ENCODE measurements at regions not wholly inside any gene's neighbourhood (a gene's known extent, or its start where the extent isn't known, plus 50 kb on each side); places are given as distances from the start of the nearest gene placed in this dataset.

DNA sequence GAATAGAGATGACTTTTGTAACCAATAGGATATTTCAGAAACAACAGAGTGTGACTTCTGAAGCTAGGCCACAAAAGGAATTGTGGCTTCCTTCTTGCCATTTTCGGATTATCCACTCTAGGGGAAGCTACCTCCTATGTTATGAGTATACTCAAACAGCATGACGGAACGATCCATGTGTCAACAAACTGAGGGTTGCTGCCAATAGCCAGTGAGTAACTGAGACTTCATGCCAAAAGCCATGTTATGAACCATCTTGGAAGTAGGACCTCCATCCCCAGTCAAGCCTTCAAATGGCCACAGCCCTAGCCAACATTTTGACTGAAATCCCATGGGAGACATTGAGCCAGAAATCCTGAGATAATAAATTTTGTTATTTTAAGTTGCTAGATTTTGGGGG, 69.0 kb upstream of the IL6 start:
- DNase-seq (ENCODE audit: low read depth in 1 of 2, low spot score in 1 of 2), result no peak

DNA sequence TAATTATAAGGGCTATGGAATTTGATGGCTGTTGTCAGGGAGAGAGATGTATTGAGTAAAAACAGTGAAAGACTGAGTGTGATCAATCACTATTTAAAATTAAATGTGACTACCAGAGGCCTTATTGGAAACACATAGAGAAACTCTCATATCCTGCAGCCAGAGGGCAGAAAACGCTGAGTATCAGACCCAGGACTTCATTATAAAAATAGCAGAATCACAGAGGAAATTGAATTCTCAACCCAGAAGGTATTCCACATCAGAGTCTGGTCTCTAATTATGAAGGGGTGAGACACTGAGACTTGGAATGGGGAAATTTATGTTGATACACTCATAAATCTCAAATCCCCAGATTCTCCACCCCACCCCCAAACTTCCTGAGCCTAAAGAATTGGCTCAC, 69.5 kb upstream of the IL6 start:
- DNase-seq (ENCODE audit: low read depth in 1 of 2, low spot score in 1 of 2), result no peak

- DNase-seq (ENCODE audit: low read depth in 1 of 2, low spot score in 1 of 2), result no peak
These were observed 71.2 kb upstream of the IL6 start for GRCh38 chr7:22655781-22656180.

- DNase-seq (ENCODE audit: low read depth in 1 of 2, low spot score in 1 of 2), result no peak
These were observed 72.2 kb upstream of the IL6 start for GRCh38 chr7:22654831-22655230.

DNA sequence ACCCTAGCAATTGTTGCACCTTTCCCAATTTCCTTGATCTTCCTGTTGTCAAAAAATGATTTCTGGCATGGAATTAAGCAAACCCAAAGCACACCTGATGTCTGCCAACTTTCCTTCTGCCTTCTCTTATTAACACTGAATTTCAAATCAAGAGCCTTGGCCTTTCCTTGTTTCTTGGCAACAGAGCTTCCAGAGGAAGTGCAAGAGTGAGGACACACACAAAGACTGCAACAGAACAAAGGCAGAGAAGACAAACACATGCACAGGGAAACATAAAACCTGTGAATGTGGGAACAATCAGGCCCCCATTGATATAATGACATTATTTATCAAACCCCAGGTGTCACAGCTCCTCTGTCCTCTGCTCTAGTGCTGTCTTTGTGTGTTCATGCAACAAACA, 73.0 kb upstream of the IL6 start:
- no peak for DNase-seq (ENCODE audit: low read depth in 1 of 2, low spot score in 1 of 2)

GRCh38 chr7:22651534-22652243, 75.3 kb upstream of the IL6 start:
- no peak for DNase-seq (ENCODE audit: low read depth in 1 of 2, low spot score in 1 of 2)

DNA sequence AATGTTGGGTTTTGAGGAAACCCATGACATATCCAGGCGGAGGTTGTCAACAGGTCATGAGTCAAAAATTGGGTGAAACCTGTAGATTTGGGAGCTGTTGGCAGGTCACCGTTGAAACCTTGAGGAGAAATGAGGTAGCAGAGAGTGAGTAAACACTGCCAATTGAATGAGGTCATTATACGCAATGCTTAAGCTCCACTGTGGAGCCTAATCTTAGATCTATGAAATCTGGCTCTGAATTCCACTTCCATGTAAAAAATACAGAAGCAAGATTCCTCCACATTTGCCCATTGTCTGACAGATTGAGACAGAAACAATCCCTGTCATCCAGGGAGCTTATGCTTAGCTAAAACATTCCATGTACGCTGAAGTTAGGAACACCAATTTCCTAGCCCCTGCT, 76.0 kb upstream of the IL6 start:
- no peak for DNase-seq (ENCODE audit: low read depth in 1 of 2, low spot score in 1 of 2)

DNA sequence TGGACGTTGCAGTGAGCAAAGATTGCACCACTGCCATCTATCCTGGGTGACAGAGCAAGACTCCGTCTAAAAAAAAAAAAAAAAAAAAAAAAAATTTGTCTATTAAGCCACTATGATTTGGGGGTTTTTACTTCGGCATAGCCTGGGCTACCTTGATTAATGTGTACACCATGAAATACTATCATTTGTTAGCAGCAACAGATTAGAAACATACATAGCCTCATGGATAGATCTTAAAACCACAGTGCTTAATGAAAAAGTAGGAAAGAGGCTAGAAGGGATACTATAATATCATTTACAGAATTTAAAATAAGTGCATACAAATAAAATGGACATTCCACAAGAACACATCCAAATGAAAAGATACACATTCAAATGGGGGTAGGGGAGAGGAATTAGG, 77.3 kb upstream of the IL6 start:
- no peak for DNase-seq (ENCODE audit: low read depth in 1 of 2, low spot score in 1 of 2)

DNA sequence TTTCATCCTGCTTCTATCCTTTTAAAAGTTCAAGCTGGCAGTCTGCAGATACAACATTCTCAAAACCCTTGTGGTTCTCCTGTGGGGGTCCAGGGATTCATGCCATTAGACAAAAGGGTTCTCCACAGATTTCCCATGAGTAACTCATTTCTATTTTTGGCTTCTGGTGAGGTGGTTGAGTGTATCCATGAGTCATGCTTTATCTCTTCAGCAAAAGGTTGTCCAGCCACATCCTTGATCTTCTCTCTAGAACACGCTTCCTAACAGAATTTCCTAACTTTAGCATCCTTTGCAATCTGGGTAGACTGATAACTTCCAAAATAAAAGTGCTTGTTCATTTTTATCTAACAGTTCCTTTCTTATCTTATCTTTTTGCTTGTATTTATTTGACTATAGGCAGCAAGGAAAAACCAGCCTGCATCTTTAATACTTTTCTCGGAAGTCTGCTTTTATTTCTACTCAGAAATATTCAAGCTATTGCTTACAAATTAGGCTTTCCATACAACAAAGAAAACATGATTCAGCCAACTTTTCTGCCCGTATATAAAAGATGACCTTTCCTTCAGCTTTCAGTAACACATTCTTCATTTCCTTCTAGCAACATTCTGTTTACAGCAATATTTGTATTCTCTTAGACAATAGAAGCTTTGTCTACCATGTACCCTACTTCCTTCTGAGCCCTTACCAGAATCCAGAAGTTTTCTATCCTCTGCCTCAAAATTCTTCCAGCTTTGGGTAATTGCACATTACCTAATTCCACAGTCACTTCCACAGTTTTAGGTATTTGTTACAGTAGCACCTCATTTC, 79.3 kb upstream of the IL6 start:
- DNase-seq (ENCODE audit: low read depth in 1 of 2, low spot score in 1 of 2), result no peak

DNA sequence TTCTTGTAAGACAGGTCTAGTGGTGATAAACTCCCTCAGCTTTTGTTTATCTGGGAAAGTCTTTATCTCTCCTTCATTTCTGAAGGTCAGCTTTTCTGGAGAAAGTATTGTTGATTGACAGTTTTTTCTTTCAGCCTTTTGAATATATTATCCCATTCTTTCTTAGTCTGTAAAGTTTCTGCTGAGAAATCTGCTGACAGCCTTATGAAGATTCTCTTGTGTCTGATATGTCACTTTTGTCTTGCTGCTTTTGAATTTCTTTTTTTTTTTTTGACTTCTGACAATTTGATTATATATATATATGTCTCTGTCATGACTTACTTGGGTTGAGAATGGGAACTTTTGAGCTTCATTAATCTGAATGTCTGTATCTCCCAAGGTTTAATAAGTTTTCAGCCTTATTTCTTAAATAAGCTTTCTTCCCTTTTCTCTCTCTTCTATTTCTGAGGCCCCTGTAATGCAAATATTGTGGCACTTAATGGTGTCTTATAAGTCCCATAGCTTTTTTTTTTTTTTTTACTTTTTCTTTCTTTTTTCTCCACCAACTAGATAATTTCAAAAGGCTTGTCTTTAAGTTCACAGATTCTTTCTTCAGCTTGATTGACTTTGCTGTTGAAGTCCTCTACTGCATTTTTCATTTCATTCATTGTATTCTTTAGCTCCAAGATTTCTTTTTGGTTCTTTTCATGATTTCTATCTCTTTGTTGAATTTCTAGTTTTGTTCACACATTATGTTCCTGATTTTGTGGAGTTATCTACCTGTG, 81.4 kb upstream of the IL6 start:
- no peak for DNase-seq (ENCODE audit: low read depth in 1 of 2, low spot score in 1 of 2)

- no peak for DNase-seq (ENCODE audit: low read depth in 1 of 2, low spot score in 1 of 2)
These were observed 84.5 kb upstream of the IL6 start for GRCh38 chr7:22642454-22642853.

- no peak for DNase-seq (ENCODE audit: low read depth in 1 of 2, low spot score in 1 of 2)
These were observed 86.7 kb upstream of the IL6 start for GRCh38 chr7:22640269-22640668.

GRCh38 chr7:22639396-22639795, 87.6 kb upstream of the IL6 start:
- DNase-seq (ENCODE audit: low read depth in 1 of 2, low spot score in 1 of 2), result no peak

- no peak for DNase-seq (ENCODE audit: low read depth in 1 of 2, low spot score in 1 of 2)
These were observed 91.7 kb upstream of the IL6 start for GRCh38 chr7:22635349-22635748.

DNA sequence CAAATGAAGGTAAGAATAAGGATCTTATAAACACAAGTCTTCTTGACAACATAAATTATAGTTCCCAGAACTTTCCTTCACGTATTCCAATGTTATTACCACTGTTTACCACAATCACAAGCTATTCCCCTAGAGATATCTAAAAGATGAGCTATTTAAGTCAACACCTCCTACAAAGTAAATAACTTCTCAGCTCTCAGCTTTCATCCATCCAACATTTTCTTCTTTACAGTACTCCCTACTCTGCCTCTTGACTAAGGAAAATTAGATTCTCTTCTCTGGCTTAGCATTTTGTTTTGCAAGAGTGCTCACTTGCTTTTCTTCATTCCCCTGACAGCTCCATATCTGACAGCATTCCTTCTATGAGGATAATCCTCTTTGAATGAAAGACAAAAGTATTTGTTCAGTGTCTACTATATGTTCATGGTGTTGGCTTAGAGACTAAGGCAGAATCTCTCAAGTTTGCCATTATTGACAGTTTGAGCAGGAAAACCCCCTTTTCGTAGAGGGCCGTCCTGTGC, 93.0 kb upstream of the IL6 start:
- no peak for DNase-seq (ENCODE audit: low read depth in 1 of 2, low spot score in 1 of 2)

DNA sequence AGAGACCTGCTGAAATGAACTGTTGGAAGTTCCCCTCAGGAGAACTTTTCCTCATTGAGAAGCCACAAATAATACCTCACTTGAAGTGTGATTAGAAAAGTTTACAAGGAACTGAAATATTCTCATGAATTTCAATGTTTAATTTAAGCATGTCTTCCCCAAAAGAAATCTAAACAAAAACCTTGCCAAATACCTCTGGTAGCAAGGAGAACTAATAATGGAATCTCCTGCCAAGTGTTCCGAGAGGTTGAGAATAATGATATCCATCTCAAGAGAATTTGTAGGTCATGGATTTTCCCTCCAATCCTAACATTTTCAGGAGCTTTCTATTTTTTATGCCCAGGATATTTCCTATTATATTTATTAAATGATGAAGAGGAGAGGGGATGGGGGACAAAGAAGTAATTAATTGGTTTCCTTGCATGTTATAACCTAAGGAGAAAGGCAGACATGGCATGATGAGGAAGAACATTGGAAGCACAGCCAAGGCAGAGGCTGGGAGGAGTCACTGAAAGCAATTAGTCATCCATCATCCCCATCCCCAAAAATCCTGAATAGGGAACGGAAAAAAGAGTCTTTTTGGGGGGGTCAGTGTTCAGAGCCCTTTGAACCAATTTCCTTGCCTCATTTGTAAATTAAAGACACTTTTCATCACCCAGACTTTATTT, 93.6 kb upstream of the IL6 start:
- DNase-seq (ENCODE audit: low read depth in 1 of 2, low spot score in 1 of 2), result no peak

- DNase-seq (ENCODE audit: low read depth in 1 of 2, low spot score in 1 of 2), result no peak
These were observed 94.3 kb upstream of the IL6 start for GRCh38 chr7:22632674-22633073.

DNA sequence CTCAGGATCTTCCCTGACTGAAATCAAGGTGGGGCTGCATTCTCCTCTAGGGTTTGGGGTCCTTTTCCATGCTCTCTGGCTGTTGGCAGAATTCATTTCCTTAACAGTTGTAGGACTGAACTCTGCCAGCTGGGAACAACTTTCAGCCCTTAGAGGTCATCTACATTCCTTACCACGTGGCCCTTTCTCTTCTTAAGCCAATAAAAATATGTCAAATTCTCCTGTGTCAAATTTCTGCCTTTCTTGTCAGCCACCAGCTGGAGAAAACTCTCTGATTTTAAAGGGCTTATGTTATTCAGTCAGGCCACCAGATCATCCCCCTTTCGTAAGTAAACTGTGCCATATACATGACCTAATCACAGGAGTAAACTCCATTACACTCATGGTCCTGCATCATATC, 95.3 kb upstream of the IL6 start:
- DNase-seq (ENCODE audit: low read depth in 1 of 2, low spot score in 1 of 2), result no peak

DNA sequence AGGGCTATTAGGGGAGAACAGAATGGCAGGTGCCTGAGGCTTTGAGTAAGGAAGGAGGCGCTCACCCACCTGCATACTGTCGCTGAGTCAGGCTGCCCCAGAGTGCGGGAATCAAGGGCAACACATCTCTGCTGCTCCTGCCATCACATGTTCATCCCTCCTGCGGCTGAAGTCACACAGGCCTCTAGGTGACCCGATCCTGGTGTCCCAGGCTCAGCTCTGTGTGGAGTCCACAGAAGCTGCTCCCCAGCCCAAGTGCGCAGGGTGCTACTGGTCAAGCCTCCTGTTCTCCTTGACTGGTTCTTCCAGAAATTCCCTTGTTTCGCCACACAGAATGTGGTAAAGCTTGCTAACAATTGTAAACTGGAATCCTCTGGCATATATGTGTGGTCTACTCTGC, 96.9 kb upstream of the IL6 start:
- no peak for DNase-seq (ENCODE audit: low read depth in 1 of 2, low spot score in 1 of 2)

GRCh38 chr7:22629056-22629455, 97.9 kb upstream of the IL6 start:
- DNase-seq (ENCODE audit: low read depth in 1 of 2, low spot score in 1 of 2), result no peak

DNA sequence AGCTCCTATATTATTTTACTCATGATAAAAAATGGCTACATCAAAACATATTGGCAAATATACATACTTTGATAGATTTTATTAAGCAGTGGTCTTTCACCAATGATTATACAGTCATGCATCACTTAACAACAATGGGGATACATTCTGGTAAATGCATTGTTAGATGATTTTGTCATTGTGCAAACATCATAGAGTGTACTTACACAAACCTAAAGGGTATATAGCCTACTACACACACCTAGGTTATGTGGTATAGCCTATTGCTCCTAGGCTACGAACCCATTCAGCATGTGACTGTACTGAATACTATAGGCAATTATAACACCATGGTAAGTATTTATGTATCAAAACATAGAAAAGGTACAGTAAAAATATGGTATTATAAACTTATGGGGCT, 98.9 kb upstream of the IL6 start:
- DNase-seq (ENCODE audit: low read depth in 1 of 2, low spot score in 1 of 2), result no peak

Measured in activated T-helper 1 cell treated with anti-CD3 and anti-CD28 coated beads, Interleukin-2, amount 50 U/mL, for 16 hours (primary cell).